COLO668 (cell line): ENCODE measurements at regions not wholly inside any gene's neighbourhood (a gene's known extent, or its start where the extent isn't known, plus 50 kb on each side); places are given as distances from the start of the nearest gene placed in this dataset.
"Not testable (repeated sequence)": the region's sequence is repeated elsewhere in the genome, so short reads cannot be mapped to it uniquely, and the experiment has no call there.

Experiments used
- DNase-seq: peaks from one replicate; lab custom pipeline; 2025; ENCODE audit not compliant: unreplicated experiment; lab: John Stamatoyannopoulos, UW

DNA sequence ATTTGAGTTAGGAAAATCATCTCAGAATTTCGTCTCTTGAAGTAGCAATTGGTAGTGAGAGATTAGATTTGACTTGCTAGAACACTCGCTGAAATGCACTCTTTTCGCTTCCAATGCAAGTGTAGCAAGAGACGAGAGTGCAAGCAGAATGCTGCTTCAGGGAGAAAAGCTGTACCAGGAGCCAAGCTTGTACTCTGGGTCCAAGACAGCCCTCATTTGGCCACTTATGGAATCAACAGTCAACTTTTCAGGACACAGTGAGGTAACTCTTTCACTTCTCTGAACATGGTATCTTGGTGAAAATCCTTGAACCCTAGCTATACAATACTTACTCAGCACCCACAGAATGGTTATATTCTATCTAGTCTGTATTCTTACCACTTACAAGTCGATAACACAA, 107.6 kb upstream of the TERB2 start:
- DNase-seq: not testable (repeated sequence)

DNA sequence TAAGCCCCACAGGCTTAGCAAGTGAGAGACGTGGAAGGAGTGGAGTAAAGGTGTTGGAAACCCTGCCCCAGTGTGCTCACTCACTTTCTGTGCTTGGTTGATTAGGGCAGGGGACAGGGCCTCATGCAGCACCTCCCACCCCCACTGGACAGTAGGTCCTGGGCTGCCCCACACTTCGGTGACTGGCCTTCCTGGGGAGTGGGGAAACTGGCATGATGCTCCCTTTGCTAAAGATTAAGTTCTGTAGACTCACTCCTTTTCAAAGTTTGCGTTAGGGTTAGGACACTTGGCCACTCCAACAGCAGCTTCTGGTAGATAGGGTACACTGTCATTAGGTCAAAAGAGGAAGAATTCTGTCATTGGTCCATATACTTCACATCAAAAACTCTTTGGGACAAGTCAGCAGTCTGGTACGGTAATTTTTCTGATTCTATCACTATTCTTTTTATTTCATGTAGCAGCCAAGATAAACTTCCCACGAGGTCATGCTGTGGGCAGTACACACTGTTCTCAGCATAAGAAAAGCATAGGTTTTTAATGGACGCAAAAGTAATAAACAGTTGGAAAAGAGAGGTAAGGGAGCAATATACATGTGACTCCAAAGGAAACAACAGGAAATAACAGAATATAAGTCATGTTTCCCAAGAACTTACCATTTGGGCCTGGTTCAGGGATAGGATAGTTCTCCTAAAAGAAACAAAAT, 106.6 kb upstream of the TERB2 start:
- DNase-seq: not testable (repeated sequence)

DNA sequence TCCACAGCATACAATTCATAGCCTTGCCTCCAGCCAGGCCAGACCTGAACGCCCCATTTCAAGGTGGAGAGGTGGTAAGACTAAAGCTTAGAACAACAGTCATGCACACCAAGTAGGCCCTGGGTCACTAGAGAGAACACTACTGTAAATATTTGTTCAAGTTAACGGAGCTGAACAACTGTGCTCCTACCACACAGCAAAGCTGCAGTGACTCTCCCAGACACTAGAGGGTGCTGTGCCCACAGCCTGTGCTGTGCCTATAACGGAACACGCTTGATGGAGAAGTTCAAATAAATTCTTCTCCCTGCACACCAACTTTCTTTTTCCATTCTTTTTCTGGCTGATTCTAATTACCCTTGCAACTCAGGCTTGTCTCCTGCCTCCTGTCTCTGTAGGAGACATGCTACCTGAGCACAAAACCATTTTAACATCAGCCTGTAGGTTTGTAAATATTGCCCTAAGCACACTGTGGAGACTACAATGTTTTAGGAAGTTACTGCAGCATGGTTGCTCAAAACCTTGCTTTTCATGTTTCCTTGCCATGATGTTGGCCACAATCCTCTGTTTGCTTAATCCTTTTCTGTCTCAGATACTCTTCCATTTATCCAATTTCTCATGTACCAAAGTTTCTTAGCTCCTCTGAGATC, 103.1 kb upstream of the TERB2 start:
- DNase-seq: peak; percentile 78

DNA sequence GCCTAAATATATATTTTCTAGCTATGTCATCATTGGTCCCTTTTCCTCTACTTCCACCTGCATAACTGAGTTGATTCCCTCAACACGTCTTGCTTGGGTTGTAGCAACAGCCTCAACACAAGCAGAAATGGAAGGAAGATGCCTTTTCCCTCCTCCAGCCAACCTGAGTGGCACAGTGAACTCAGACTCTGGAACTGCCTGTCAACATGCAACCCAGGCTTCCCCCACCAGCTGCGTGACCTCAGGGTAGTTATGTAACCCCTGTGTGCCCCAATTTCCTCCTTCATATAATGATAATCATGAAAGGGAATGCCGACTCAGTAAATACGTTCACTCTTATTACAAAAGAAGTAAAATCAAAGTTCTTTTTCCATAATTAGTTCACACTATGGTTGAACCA, 101.8 kb upstream of the TERB2 start:
- not testable (repeated sequence) for DNase-seq

DNA sequence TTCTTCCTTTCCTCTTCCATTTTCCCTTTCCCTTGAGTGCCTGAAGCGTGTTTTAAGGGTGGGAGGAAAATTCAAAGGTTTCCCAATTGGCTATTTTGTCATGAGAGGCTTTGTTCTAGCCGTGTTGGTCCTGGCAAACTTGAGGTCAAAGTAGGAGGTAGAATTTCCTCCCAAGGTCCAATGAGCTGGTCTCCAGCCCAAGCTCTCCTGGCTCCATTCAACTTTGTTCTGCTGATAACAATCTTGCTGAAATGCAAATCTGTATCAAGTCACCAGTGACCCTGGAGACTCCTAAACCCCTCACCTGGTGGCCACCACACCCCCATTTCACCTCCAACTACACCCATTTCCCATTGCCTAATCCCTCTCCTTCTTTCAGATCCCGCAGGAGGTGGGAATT, 100.2 kb upstream of the TERB2 start:
- DNase-seq: not testable (repeated sequence)

DNA sequence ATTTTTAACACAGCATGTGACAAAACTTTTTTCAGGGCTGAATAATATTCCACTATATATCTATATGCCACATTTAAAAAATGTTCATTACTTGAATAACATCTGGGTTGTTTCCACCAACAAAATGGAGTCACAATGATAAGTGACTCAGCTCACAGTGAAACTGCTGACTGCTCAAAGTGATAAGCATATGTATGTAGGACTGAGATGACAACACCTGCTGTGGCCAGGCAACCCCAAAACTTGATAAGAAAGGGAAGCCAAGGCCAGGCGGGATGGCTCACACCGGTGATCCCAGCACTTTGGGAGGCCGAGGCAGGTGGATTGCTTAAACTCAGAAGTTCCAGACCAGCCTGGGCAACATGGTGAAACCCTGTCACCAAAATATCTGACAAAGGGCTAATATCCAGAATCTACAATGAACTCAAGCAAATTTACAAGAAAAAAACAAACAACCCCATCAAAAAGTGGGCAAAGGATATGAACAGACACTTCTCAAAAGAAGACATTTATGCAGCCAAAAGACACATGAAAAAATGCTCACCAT, 99.2 kb upstream of the TERB2 start:
- DNase-seq: not testable (repeated sequence)

DNA sequence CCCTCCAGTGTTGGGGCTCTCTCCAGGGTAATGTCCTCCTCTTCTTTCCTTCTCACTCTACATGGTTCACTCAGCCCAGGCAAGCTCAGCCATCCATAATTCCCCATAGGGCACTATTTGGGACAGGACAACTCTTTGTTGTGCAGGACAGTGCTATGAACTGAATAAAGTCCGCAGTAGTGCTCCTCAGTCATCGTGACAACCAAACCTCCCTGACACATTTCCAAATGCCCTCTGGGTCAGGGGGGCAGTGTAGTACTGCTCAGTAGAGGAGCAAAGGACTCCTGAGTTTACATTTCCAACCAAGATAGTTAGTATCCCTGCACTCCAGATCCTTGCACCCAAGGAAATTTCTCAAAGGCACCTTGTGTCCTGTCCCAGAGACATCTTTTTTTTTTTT, 97.4 kb upstream of the TERB2 start:
- not testable (repeated sequence) for DNase-seq

DNA sequence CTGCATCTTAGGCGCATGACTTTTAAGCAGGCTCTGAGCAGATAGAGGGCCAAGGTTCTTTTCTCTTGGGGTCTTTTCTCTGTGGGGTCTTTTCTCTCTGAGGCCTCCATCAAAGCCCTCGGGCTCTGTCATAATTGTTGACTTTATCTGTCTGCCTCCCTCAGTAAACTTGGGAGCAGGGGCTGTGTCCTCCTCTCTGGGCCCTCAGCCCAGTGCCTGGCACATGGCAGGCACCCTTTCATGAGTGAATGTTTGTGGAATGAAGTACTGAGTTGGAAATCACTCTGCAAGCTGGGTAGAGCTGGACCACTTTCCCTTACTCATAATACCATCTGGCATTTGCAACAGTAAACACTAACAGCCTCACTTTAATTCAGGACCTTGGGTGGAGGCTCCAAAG, 96.3 kb upstream of the TERB2 start:
- not testable (repeated sequence) for DNase-seq

DNA sequence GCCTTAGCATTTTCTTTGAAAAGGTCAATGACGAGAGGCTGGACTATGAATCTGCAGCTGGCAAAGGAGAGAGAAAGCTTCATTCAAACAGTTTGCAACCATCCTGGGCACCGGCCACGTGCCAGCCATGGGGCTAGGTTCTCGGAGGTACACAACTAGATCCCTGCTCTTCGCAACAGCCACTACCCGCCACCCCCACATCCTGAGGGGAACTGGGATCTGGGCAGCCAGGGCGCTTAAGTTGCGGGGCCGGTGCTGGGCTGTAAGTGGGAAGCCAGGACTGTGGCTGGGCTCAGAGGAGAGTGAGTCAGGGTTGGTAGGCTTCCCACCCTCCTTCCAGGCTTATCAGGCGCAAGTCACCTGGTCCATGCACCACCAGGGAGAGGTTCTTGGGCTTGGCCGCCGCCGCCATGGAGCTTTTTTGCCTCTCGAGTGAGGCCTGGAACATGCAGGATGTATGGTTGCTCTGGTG, 95.0 kb upstream of the TERB2 start:
- no peak for DNase-seq

DNA sequence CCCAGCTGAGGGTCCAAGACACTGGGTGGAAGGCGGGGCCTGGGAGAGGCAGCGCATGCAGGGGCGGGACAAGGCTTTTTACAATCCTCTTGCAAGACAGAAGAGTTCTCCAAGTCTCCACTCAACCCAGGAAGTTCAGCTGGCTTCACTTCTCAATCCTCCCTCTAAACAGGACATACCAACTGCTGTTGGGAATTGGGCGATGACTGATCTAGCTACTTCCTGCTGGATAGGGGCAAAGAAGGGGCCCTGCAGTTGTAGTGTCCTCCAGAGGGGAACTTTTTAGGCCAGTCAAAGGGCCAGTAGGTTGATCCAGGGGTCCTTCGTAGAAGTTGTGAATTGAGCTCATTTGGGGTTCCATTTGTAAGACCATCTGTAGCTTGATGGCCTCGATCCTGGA, 94.6 kb upstream of the TERB2 start:
- no peak for DNase-seq

DNA sequence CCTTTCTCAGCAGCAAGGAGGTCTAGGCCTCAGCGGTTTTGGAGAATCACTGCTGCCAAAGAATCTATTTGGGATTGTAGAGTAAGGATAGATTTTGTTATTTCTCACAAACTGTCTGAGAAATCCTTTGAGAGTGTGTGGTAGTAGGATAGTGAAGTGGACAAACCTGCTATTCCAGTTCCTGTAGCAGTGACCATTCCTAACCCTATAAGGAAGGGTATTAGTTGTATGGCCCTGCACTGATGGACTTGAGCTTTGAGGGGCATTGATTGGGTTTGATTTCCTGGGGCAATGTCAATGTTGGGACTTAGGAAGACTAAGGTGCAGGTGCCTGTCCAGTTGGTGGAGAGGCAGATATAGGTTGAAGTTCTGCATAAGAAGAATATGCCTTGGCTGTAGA, 93.6 kb upstream of the TERB2 start:
- not testable (repeated sequence) for DNase-seq

DNA sequence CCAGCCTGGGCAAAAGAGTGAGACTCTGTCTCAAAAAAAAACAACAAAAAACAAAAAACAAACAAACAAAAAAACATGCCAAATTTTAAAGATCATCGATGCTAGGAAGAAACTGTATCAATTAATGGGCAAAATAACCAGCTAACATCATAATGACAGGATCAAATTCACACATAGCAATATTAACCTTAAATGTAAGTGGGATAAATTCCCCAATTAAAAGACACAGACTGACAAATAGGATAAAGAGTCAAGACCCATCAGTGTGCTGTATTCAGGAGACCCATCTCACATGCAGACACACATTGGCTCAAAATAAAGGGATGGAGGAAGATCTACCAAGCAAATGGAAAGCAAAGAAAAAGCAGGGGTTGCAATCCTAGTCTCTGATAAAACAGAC, 88.4 kb upstream of the TERB2 start:
- DNase-seq: not testable (repeated sequence)

DNA sequence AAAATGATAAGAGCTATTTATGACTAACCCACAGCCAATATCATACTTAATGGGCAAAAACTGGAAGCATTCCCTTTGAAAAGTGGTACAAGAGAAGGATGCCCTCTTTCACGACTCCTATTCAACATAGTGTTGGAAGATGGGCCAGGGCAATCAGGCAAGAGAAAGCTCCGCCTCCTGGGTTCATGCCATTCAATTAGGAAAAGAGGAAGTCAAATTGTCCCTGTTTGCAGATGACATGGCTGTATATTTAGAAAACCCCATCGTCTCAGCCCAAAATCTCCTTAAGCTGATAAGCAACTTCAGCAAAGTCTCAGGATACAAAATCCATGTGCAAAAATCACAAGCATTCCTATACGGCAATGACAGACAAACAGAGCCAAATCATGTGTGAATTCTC, 86.4 kb upstream of the TERB2 start:
- DNase-seq: not testable (repeated sequence)

DNA sequence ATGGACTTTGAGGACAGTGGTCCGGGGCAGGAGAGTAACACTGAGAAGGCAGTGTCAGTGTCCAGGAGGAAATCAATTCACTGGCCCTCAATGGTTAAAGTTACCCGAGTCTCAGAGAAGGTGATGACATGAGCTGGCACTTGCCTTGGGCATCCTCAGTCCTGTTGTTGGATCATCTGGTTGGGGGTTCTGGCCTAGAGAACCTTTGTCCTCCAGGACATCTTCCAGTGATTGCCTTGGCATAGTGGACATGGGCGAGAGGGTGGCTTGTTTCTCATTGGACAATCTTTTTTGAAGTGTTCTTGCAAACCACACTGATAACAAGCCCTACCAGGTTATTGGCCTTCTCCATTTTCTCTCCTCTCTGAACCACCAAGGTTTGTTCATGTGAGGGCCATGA, 83.4 kb upstream of the TERB2 start:
- DNase-seq: no peak

DNA sequence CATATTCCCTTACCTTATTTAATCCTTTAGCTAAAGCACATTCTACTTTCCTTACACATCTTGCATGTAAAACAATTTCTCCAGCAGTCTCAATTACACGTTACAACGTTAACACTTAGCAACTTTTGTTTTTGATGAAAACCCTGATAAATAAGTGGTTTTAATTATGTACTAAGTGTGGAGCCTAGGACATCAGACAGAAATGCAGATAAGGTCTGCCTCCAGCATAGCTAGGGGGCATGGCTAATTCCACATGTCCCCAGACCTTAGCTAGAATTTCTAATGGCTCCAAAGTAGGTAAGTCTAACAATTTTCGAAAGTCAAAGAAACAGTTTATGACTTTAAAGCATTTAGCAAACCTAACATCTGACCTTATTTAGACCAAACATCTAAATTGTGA, 77.4 kb upstream of the TERB2 start:
- no peak for DNase-seq

DNA sequence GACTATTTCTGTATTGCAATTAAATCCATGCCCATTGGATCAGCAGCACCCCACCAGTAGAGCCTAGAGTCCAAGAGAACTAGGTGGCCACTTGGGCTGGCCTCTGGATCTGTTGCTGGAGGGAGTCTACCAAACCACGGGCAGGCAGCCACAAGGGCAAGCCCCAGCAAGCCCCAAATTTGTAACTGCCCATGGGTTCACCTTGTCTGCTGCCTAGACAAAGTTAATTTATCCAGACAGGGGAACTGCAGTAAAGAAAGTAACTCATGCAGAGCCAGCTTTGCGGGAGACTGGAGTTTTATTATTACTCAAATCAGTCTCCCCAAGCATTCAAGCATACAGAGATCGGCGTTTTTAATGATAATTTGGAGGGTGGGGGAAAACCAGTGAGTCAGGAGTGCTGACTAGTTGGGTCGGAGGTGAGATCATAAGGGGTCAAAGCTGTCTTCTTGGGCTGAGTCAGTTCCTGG, 74.0 kb upstream of the TERB2 start:
- DNase-seq: no peak

DNA sequence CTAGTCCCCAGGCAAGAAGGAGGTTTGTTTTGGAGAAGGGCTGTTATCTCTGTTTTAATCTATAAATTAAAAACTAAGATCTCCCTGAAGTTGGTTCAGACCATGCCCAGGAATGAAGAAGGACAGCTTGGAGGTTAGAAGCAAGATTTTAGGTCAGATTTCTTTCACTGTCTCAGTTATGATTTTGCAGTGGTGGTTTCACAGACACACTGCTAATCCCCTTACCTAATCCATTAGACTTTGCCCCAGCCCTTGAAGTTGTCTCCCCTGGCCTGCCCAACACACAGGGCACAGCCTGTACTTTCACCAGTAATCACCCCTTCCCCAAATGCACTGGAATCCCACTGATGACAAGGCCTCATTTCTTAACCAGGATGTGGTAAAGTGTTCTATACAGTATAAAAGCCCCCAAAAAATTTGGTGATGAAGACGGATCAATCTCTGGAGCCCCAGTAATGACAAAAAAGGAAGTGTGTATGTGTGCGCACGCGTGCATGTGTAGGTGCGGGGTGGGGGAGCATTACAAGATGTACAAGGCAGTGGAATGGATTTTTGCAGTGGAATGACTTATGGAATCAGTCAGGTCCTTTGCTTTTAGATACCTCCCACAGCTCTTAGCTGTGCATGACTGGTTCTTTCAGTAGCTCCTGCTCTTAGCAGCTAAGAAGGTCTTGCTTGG, 73.1 kb upstream of the TERB2 start:
- no peak for DNase-seq

DNA sequence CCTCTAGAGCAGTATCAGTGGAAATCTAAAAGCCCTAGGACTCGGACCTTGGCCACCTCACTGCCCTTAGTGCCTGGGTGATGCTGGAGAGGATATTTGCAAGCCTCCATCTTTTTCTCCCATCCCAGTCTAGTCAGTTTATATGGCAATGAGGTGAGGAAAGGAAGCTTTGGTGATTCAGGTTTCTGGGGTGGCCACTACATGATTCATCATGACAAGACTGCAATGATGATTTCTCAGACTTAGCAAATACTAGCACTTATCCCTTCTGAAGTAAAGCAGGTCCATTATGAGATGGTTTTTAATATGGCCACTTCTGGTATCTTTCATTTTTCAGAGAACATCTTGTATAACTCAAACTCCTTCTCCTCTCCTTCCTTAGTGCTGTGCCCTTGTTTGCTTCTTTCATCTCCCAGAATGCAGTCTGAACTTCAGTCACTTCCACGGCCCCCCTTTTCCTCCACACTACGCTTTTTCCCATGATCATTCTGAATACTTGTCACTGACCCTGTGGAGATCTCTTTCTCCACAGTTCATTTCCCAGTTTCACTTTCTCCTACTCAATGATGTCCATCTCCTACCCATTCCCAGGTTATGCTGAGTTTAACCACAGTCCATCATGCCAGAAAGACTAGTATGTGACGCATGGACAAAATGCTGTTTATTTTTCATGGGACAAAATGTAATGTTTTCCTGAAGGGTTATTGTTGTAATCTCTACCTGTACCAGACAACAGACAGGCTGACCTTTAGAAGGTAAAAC, 57.4 kb upstream of the TERB2 start:
- DNase-seq: not testable (repeated sequence)

DNA sequence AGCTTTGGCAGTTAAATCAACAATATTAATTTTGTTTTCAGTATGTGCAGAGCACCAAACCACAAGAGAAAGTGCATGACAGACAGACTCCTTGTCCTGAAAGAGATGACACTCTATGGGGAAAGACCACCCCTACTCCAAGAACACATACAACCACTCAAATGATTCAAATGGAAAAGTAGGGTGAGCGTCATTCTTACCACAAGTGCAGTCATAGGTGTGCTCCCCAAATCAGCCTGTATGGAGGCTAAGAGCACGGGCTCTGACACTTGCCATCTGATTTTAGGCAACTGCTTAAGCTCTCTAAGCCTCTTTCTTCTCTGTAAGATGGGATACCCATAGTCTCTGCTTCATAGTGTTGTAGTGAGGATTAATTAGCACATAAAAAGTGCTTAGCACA, 56.7 kb upstream of the TERB2 start:
- not testable (repeated sequence) for DNase-seq

DNA sequence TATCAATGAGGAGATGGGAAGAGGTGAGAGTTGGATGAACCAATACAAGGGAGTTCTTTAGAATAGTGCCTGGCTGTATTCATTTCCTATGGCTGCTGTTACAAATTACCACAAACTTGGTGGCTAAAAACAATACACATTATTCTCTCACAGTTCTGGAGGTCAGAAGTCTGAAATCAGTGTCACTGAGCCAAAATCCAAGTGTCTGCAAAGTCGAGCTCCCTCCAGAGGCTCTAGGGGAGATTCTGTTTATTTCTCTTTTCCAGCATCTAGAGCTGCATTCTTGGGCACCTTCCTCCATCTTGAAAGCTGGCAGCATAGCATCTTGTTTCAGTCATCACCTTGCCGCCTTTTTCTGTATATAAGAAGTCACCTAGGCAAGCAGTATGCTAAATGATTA, 55.7 kb upstream of the TERB2 start:
- DNase-seq: not testable (repeated sequence)

DNA sequence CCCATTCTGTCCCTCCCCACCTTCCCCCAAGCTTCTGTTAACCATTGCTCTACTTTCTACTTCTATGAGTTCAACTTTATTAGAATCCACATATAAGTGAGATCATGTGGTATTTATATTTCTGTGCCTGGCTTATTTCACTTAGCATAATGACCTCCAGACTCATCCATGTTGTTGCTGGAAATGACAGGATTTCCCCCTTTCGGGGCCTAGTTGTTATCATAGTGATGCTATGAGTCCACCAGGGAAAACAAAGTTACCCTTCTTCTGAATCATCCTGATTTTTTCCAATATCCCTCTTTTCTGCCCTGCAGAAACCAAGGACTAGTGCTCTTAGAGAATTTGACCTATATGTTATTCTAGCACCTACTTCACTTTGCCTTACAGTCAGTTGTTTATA, 53.2 kb upstream of the TERB2 start:
- not testable (repeated sequence) for DNase-seq
